NT2/D1 (cell line): ENCODE measurements at regions not wholly inside any gene's neighbourhood (a gene's known extent, or its start where the extent isn't known, plus 50 kb on each side); places are given as distances from the start of the nearest gene placed in this dataset.

Experiments
- SUZ12 ChIP-seq: IDR thresholded peaks from 2 replicates; pipeline ENCODE4 v1.6.1; 2011; ENCODE audit not compliant: insufficient read length, insufficient read depth; ENCODE audit errors: extremely low read depth
- YY1 ChIP-seq: IDR thresholded peaks from 2 replicates; pipeline ENCODE4 v1.6.1; 2011; ENCODE audit not compliant: insufficient read length, insufficient read depth
- ZNF274 ChIP-seq: IDR thresholded peaks from 2 replicates; pipeline ENCODE4 v1.6.1; 2011; ENCODE audit warnings: mild to moderate bottlenecking, low read depth, low read length

- TF ChIP-seq YY1 (no peak), ZNF274 (no peak), SUZ12 (no peak)
These were observed 254.0 kb upstream of the SRRM4 start for GRCh38 chr12:118727196-118727978.
